Upper lobe of right lung (tissue), 1 donor: ENCODE measurements at regions not wholly inside any gene's neighbourhood (a gene's known extent, or its start where the extent isn't known, plus 50 kb on each side); places are given as distances from the start of the nearest gene placed in this dataset.

Experiments used
- ATAC-seq: fragments of 200-7000 bp; cut with Tn5 transposase; one replicate; pipeline ENCODE4 v1.9.1; 2020; ENCODE audit warnings: mild to moderate bottlenecking, moderate library complexity
- DNase-seq: peaks from one replicate; pipeline ENCODE4 v3.0.0-alpha.2; 2020
- H3K27ac ChIP-seq: fragments of 200-600 bp; one replicate; pipeline ENCODE4 v1.8.0; 2022
- H3K27me3 ChIP-seq: fragments of 200-600 bp; one replicate; pipeline ENCODE4 v1.8.0; 2022; ENCODE audit warnings: mild to moderate bottlenecking
- H3K36me3 ChIP-seq: fragments of 200-600 bp; one replicate; pipeline ENCODE4 v1.8.0; 2022
- H3K4me1 ChIP-seq: fragments of 200-600 bp; one replicate; pipeline ENCODE4 v1.8.0; 2022
- H3K4me3 ChIP-seq: fragments of 200-600 bp; one replicate; pipeline ENCODE4 v1.8.0; 2022; ENCODE audit warnings: mild to moderate bottlenecking
- H3K9me3 ChIP-seq: fragments of 200-600 bp; one replicate; pipeline ENCODE4 v1.8.0; 2022
- CTCF ChIP-seq: fragments of 200-600 bp; IDR thresholded peaks from one replicate; pipeline ENCODE4 v1.8.0; 2022; ENCODE audit warnings: antibody characterized with exemption
- intact Hi-C: fragments of 100-400 bp; cut with DNase I; formaldehyde crosslinking; loops from one replicate; pipeline ENCODE4 v1.11.0; 2022
- donor health status: DM: no; HTN: yes; CAD: no; lungs with severe emphysema.

- DNase-seq (no peak), ATAC-seq (no peak)
- Histone ChIP-seq H3K4me3 (no peak overlapping the region), H3K27ac (no peak overlapping the region), H3K4me1 (no peaks in the 10 kb centered on the region), H3K27me3 (no peaks in the 10 kb centered on the region), H3K36me3 (no peaks in the 10 kb centered on the region), H3K9me3 (no peaks in the 10 kb centered on the region)
- intact Hi-C loops, result no loop called here
- no peak for TF ChIP-seq CTCF
These were observed 1040.2 kb downstream of the PCDH9 start for GRCh38 chr13:66189986-66190385.

GRCh38 chr13:66180836-66181235, 1049.3 kb downstream of the PCDH9 start:
- no peak for TF ChIP-seq CTCF
- Histone ChIP-seq H3K27me3 (no peaks in the 10 kb centered on the region), H3K4me1 (no peaks in the 10 kb centered on the region), H3K27ac (no peak overlapping the region), H3K36me3 (no peaks in the 10 kb centered on the region), H3K9me3 (no peaks in the 10 kb centered on the region), H3K4me3 (no peak overlapping the region)
- ATAC-seq (no peak), DNase-seq (no peak)
- intact Hi-C loops, result no loop called here

- H3K27ac ChIP-seq, result no peak overlapping the region
- no peaks in the 10 kb centered on the region for H3K27me3 ChIP-seq
- intact Hi-C loops, result no loop called here
- no peak for TF ChIP-seq CTCF
- H3K4me3 ChIP-seq, result no peak overlapping the region
- H3K4me1 ChIP-seq, result no peaks in the 10 kb centered on the region
- ATAC-seq (no peak), DNase-seq (no peak)
- H3K9me3 ChIP-seq, result no peaks in the 10 kb centered on the region
- H3K36me3 ChIP-seq, result no peaks in the 10 kb centered on the region
These were observed 1058.2 kb downstream of the PCDH9 start for GRCh38 chr13:66171920-66172319.

- ATAC-seq (no peak), DNase-seq (no peak)
- no peak overlapping the region for H3K27ac ChIP-seq
- H3K36me3 ChIP-seq, result no peaks in the 10 kb centered on the region
- no peaks in the 10 kb centered on the region for H3K27me3 ChIP-seq
- H3K9me3 ChIP-seq, result no peaks in the 10 kb centered on the region
- intact Hi-C loops, result no loop called here
- no peaks in the 10 kb centered on the region for H3K4me1 ChIP-seq
- TF ChIP-seq CTCF, result no peak
- no peak overlapping the region for H3K4me3 ChIP-seq
These were observed 1067.7 kb downstream of the PCDH9 start for GRCh38 chr13:66162470-66162869.

GRCh38 chr13:66159511-66159910, 1070.6 kb downstream of the PCDH9 start:
- TF ChIP-seq CTCF, result no peak
- DNase-seq (no peak), ATAC-seq (no peak)
- H3K27me3 ChIP-seq, result no peaks in the 10 kb centered on the region
- intact Hi-C loops, result no loop called here
- no peak overlapping the region for H3K4me3 ChIP-seq
- H3K9me3 ChIP-seq, result no peaks in the 10 kb centered on the region
- H3K4me1 ChIP-seq, result no peaks in the 10 kb centered on the region
- no peaks in the 10 kb centered on the region for H3K36me3 ChIP-seq
- H3K27ac ChIP-seq, result no peak overlapping the region

GRCh38 chr13:66154976-66155375, 1075.2 kb downstream of the PCDH9 start:
- no peak for ATAC-seq
- no peak for DNase-seq
- Histone ChIP-seq H3K4me1 (no peaks in the 10 kb centered on the region), H3K27ac (no peak overlapping the region), H3K4me3 (no peak overlapping the region), H3K27me3 (no peaks in the 10 kb centered on the region), H3K36me3 (no peaks in the 10 kb centered on the region), H3K9me3 (no peaks in the 10 kb centered on the region)
- no peak for TF ChIP-seq CTCF
- intact Hi-C loops, result no loop called here
